COLO668 (cell line): ENCODE measurements at regions not wholly inside any gene's neighbourhood (a gene's known extent, or its start where the extent isn't known, plus 50 kb on each side); places are given as distances from the start of the nearest gene placed in this dataset.
"Not testable (repeated sequence)": the region's sequence is repeated elsewhere in the genome, so short reads cannot be mapped to it uniquely, and the experiment has no call there.

Experiments
- DNase-seq: peaks from one replicate; lab custom pipeline; 2025; ENCODE audit not compliant: unreplicated experiment; lab: John Stamatoyannopoulos, UW

GRCh38 chr4:31844350-31844749, 1124.2 kb downstream of the PCDH7 start:
- DNase-seq, result no peak

- no peak for DNase-seq
These were observed 1131.8 kb downstream of the PCDH7 start for GRCh38 chr4:31851946-31852345.

GRCh38 chr4:31877429-31877828, 1157.3 kb downstream of the PCDH7 start:
- DNase-seq, result no peak

- DNase-seq, result not testable (repeated sequence)
These were observed 1160.7 kb downstream of the PCDH7 start for GRCh38 chr4:31880837-31881236.

GRCh38 chr4:31896349-31896748, 1176.2 kb downstream of the PCDH7 start:
- DNase-seq, result no peak

GRCh38 chr4:31905363-31905762, 1185.2 kb downstream of the PCDH7 start:
- no peak for DNase-seq

GRCh38 chr4:31908261-31908660, 1188.1 kb downstream of the PCDH7 start:
- no peak for DNase-seq

- DNase-seq, result no peak
These were observed 1197.2 kb downstream of the PCDH7 start for GRCh38 chr4:31917334-31917733.

GRCh38 chr4:31918891-31919290, 1198.7 kb downstream of the PCDH7 start:
- DNase-seq, result no peak

GRCh38 chr4:31923634-31924033, 1203.5 kb downstream of the PCDH7 start:
- no peak for DNase-seq

GRCh38 chr4:31929676-31930345, 1209.6 kb downstream of the PCDH7 start:
- DNase-seq, result no peak

GRCh38 chr4:31946456-31946855, 1226.3 kb downstream of the PCDH7 start:
- no peak for DNase-seq

- DNase-seq, result no peak
These were observed 1226.9 kb downstream of the PCDH7 start for GRCh38 chr4:31947101-31947500.

- no peak for DNase-seq
These were observed 1228.9 kb downstream of the PCDH7 start for GRCh38 chr4:31949045-31949444.

- DNase-seq, result no peak
These were observed 1235.2 kb downstream of the PCDH7 start for GRCh38 chr4:31955346-31955745.

GRCh38 chr4:31959972-31960371, 1239.8 kb downstream of the PCDH7 start:
- no peak for DNase-seq

GRCh38 chr4:31964685-31965084, 1244.5 kb downstream of the PCDH7 start:
- no peak for DNase-seq

GRCh38 chr4:31968842-31969241, 1248.7 kb downstream of the PCDH7 start:
- no peak for DNase-seq

GRCh38 chr4:31974490-31975002, 1254.4 kb downstream of the PCDH7 start:
- no peak for DNase-seq

GRCh38 chr4:31979988-31980387, 1259.8 kb downstream of the PCDH7 start:
- DNase-seq, result no peak

- DNase-seq, result no peak
These were observed 1263.1 kb downstream of the PCDH7 start for GRCh38 chr4:31983246-31983645.

- no peak for DNase-seq
These were observed 1263.5 kb downstream of the PCDH7 start for GRCh38 chr4:31983677-31984076.

- DNase-seq, result no peak
These were observed 1264.7 kb downstream of the PCDH7 start for GRCh38 chr4:31984872-31985271.
